H9 (cell line): ENCODE measurements at regions not wholly inside any gene's neighbourhood (a gene's known extent, or its start where the extent isn't known, plus 50 kb on each side); places are given as distances from the start of the nearest gene placed in this dataset.

Experiments used
- DNase-seq: peaks from one replicate; pipeline ENCODE4 v3.0.0-alpha.2; 2017
- H2AFZ ChIP-seq: one replicate; pipeline ENCODE4 v1.6.1; 2013; ENCODE audit warnings: mild to moderate bottlenecking, low read length, control low read depth, moderate library complexity
- H2AK5ac ChIP-seq: 2 replicates; pipeline ENCODE4 v1.6.1; 2013; ENCODE audit warnings: low read length, control low read depth, mixed read lengths; ENCODE audit not compliant: insufficient read length
- H2BK120ac ChIP-seq: one replicate; pipeline ENCODE4 v1.6.1; 2013; ENCODE audit warnings: low read depth, mild to moderate bottlenecking, low read length, control low read depth, inconsistent platforms; ENCODE audit not compliant: poor library complexity, severe bottlenecking
- H2BK12ac ChIP-seq: 2 replicates; pipeline ENCODE4 v1.6.1; 2013; ENCODE audit warnings: low read length, control low read depth, mixed read lengths, low read depth; ENCODE audit not compliant: insufficient read length
- H2BK15ac ChIP-seq: 2 replicates; pipeline ENCODE4 v1.6.1; 2013; ENCODE audit warnings: low read depth, low read length, control low read depth
- H2BK20ac ChIP-seq: one replicate; pipeline ENCODE4 v1.6.1; 2013; ENCODE audit warnings: low read depth, mild to moderate bottlenecking, low read length, control low read depth, inconsistent platforms; ENCODE audit not compliant: poor library complexity, severe bottlenecking
- H2BK5ac ChIP-seq: 2 replicates; pipeline ENCODE4 v1.6.1; 2013; ENCODE audit warnings: low read length, control low read depth, mixed read lengths; ENCODE audit not compliant: insufficient read length
- H3K14ac ChIP-seq: 2 replicates; pipeline ENCODE4 v1.6.1; 2013; ENCODE audit warnings: low read length, control low read depth; ENCODE audit not compliant: insufficient read depth
- H3K18ac ChIP-seq: 2 replicates; pipeline ENCODE4 v1.6.1; 2013; ENCODE audit warnings: low read depth, mild to moderate bottlenecking, mixed read lengths, low read length, control low read depth; ENCODE audit not compliant: insufficient read length
- H3K23ac ChIP-seq: 2 replicates; pipeline ENCODE4 v1.6.1; 2013; ENCODE audit warnings: low read length, control low read depth, mixed read lengths, low read depth; ENCODE audit not compliant: insufficient read length
- H3K23me2 ChIP-seq: 2 replicates; pipeline ENCODE4 v1.6.1; 2013; ENCODE audit warnings: low read depth, mild to moderate bottlenecking, mixed read lengths, low read length, control low read depth; ENCODE audit not compliant: insufficient read length, poor library complexity, severe bottlenecking
- H3K27ac ChIP-seq: 2 replicates; pipeline ENCODE4 v1.5.1; 2013; ENCODE audit warnings: low read length, control low read depth, mixed read lengths, low read depth; ENCODE audit not compliant: insufficient read length
- H3K27me3 ChIP-seq: 2 replicates; pipeline ENCODE4 v1.6.1; 2013; ENCODE audit warnings: low read length, control low read depth, inconsistent platforms; ENCODE audit not compliant: insufficient read depth
- H3K4ac ChIP-seq: 2 replicates; pipeline ENCODE4 v1.6.1; 2013; ENCODE audit warnings: low read depth, mild to moderate bottlenecking, control low read depth, inconsistent platforms, low read length, moderate library complexity
- H3K4me1 ChIP-seq: 2 replicates; pipeline ENCODE4 v1.6.1; 2013; ENCODE audit warnings: low read length, control low read depth, inconsistent platforms; ENCODE audit not compliant: insufficient read depth
- H3K4me2 ChIP-seq: 2 replicates; pipeline ENCODE4 v1.6.1; 2013; ENCODE audit warnings: low read length, control low read depth, mixed read lengths; ENCODE audit not compliant: insufficient read length, insufficient read depth
- H3K56ac ChIP-seq: 2 replicates; pipeline ENCODE4 v1.6.1; 2013; ENCODE audit warnings: low read depth, mild to moderate bottlenecking, mixed read lengths, low read length, control low read depth; ENCODE audit not compliant: insufficient read length
- H3K79me1 ChIP-seq: 2 replicates; pipeline ENCODE4 v1.6.1; 2013; ENCODE audit warnings: low read depth, mild to moderate bottlenecking, moderate library complexity, low read length, control low read depth, inconsistent platforms; ENCODE audit not compliant: insufficient read depth, poor library complexity, severe bottlenecking
- H3K79me2 ChIP-seq: 2 replicates; pipeline ENCODE4 v1.6.1; 2013; ENCODE audit warnings: low read length, control low read depth, inconsistent platforms; ENCODE audit not compliant: insufficient read depth
- H3K9ac ChIP-seq: 2 replicates; pipeline ENCODE4 v1.6.1; 2013; ENCODE audit warnings: low read length, control low read depth, mixed read lengths; ENCODE audit not compliant: insufficient read length; ENCODE audit errors: extremely low read depth
- H3K9me3 ChIP-seq: one replicate; pipeline ENCODE4 v1.6.1; 2013; ENCODE audit warnings: low read depth, low read length, inconsistent platforms; ENCODE audit not compliant: control insufficient read depth
- H3T11ph ChIP-seq: one replicate; pipeline ENCODE4 v1.6.1; 2013; ENCODE audit warnings: mild to moderate bottlenecking, low read length, control low read depth, inconsistent platforms
- H4K20me1 ChIP-seq: one replicate; pipeline ENCODE4 v1.6.1; 2013; ENCODE audit not compliant: control insufficient read depth, insufficient read length, insufficient read depth
- H4K5ac ChIP-seq: 2 replicates; pipeline ENCODE4 v1.6.1; 2013; ENCODE audit warnings: low read depth, mild to moderate bottlenecking, mixed read lengths, low read length, control low read depth; ENCODE audit not compliant: insufficient read length
- H4K8ac ChIP-seq: replicated peaks from 2 replicates; pipeline ENCODE4 v1.6.1; 2013; ENCODE audit warnings: low read length, control low read depth, mixed read lengths, low read depth; ENCODE audit not compliant: insufficient read length
- H4K91ac ChIP-seq: 2 replicates; pipeline ENCODE4 v1.6.1; 2013; ENCODE audit warnings: low read depth, mild to moderate bottlenecking, moderate library complexity, mixed read lengths, low read length, control low read depth; ENCODE audit not compliant: insufficient read length
- H3K27ac Mint-ChIP-seq, 3 experiments: 2 replicates in 2 of 3; 3 replicates in 1 of 3; pipeline ENCODE4 v1.8.0; 2020 to 2021; ENCODE audit warnings: mixed read lengths in 3 of 3, mild to moderate bottlenecking in 1 of 3, moderate library complexity in 1 of 3
- H3K27me3 Mint-ChIP-seq: 2 replicates; pipeline ENCODE4 v1.8.0; 2021; ENCODE audit warnings: low read depth, mild to moderate bottlenecking, moderate library complexity, mixed read lengths
- H3K36me3 Mint-ChIP-seq, 3 experiments: 2 replicates in 2 of 3; 3 replicates in 1 of 3; pipeline ENCODE4 v1.8.0; 2020 to 2021; ENCODE audit warnings: low read depth in 3 of 3, mixed read lengths in 3 of 3; ENCODE audit not compliant: insufficient read depth in 1 of 3
- H3K4me1 Mint-ChIP-seq, 2 experiments: 2 replicates each; pipeline ENCODE4 v1.8.0; 2020; ENCODE audit warnings: mixed read lengths in 2 of 2
- H3K4me3 Mint-ChIP-seq, 2 experiments: 2 replicates in 1 of 2; 3 replicates in 1 of 2; pipeline ENCODE4 v1.8.0; 2020 to 2021; ENCODE audit warnings: mild to moderate bottlenecking in 2 of 2, mixed read lengths in 2 of 2, moderate library complexity in 1 of 2
- H3K9me3 Mint-ChIP-seq, 2 experiments: 2 replicates in 1 of 2; 3 replicates in 1 of 2; pipeline ENCODE4 v1.8.0; 2020; ENCODE audit warnings: mild to moderate bottlenecking in 2 of 2, mixed read lengths in 2 of 2, moderate library complexity in 1 of 2
- CTCF ChIP-seq: fragments of 200-600 bp; sonication (generic); conservative IDR thresholded peaks from 3 replicates; pipeline ENCODE4 v1.8.0; 2021; ENCODE audit warnings: antibody characterized with exemption, mild to moderate bottlenecking
- WGBS: extraction: QIAGEN DNeasy Blood & Tissue Kit; methylation state at CpG from one replicate; pipeline ENCODE4 v1.1.7; 2013; ENCODE audit warnings: missing lambda C conversion rate, low lambda C conversion rate, mixed read lengths; ENCODE audit not compliant: insufficient read length; ENCODE audit errors: extremely low coverage; 5-methylcytosine and 5-hydroxymethylcytosine counted together

DNA sequence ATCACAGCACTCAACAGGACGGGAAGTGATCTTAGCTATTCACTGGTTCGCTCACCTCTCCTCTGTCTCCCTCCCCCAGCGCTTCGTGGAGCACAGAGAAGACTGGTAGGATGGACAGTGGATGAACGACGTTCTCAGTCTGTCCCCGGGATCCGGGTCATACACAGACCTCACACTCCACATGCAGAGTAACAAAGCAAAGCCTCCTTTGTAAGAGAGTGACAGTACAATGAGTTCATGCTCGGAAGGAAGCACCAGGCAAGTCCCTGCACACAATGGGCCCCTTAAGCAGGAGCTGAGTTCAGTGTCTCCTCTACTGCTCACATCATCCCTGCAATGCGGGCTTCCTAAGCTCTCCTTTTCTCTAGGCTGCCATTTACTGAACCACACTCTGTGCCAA lies 356.9 kb downstream of the C16orf95 start:
- TF ChIP-seq CTCF, result no peak
- Histone ChIP-seq H4K8ac (no peak overlapping the region), H2BK15ac (no peak overlapping the region), H4K20me1 (no peaks in the 10 kb centered on the region), H2BK120ac (no peak overlapping the region), H3K23me2 (no peaks in the 10 kb centered on the region), H3K9ac (no peak overlapping the region), H4K5ac (no peak overlapping the region), H3K27ac (no peak overlapping the region), H3T11ph (no peak overlapping the region), H3K18ac (no peak overlapping the region), H2BK5ac (no peak overlapping the region), H2AK5ac (no peak overlapping the region), H3K9me3 (no peaks in the 10 kb centered on the region), H3K23ac (no peak overlapping the region), H3K14ac (no peak overlapping the region), H3K56ac (no peak overlapping the region), H4K91ac (no peak overlapping the region), H3K79me2 (no peaks in the 10 kb centered on the region), H3K79me1 (no peaks in the 10 kb centered on the region), H3K4me2 (no peak overlapping the region), H3K4ac (no peak overlapping the region), H2AFZ (no peak overlapping the region), H3K4me1 (no peaks in the 10 kb centered on the region), H2BK20ac (no peak overlapping the region), H3K27me3 (no peaks in the 10 kb centered on the region), H2BK12ac (no peak overlapping the region)
- Mint-ChIP-seq H3K4me3 (no peak overlapping the region), H3K36me3 (no peaks in the 10 kb centered on the region), H3K27ac (no peak overlapping the region), H3K9me3 (no peaks in the 10 kb centered on the region; a peak in 1 of 5 replicates), H3K27me3 (peaks cover 7% of the 10 kb centered on the region; the same call in 1 of the 2 replicates), H3K4me1 (peaks cover 0 to 5% of the 10 kb centered on the region in 2 experiments; a peak in 2 of 4 replicates)
- no peak for DNase-seq
- no CpG with 5 or more reads among the region's 10 CpGs for WGBS
